Fibroblast of the aortic adventitia (primary cell): ENCODE measurements at regions not wholly inside any gene's neighbourhood (a gene's known extent, or its start where the extent isn't known, plus 50 kb on each side); places are given as distances from the start of the nearest gene placed in this dataset.

Experiments
- DNase-seq: peaks from one replicate; pipeline ENCODE4 v3.0.0-alpha.2; 2010; ENCODE audit warnings: low read depth
- H3K4me3 ChIP-seq: 2 replicates; pipeline ENCODE4 v1.5.1; 2011; ENCODE audit warnings: low read depth, mild to moderate bottlenecking, control low read depth, low read length, moderate library complexity
- CTCF ChIP-seq: IDR thresholded peaks from 2 replicates; pipeline ENCODE4 v1.5.1; 2011; ENCODE audit warnings: mild to moderate bottlenecking, low read length, control low read depth, inconsistent platforms; ENCODE audit not compliant: insufficient read depth

GRCh38 chr19:30281906-30282305 lies 90.3 kb upstream of the ZNF536 start:
- no peak for TF ChIP-seq CTCF
- H3K4me3 ChIP-seq = no peak overlapping the region
- DNase-seq = no peak

- H3K4me3 ChIP-seq = no peak overlapping the region
- DNase-seq = no peak
- no peak for TF ChIP-seq CTCF
These were observed 88.6 kb upstream of the ZNF536 start for GRCh38 chr19:30283556-30283955.

DNA sequence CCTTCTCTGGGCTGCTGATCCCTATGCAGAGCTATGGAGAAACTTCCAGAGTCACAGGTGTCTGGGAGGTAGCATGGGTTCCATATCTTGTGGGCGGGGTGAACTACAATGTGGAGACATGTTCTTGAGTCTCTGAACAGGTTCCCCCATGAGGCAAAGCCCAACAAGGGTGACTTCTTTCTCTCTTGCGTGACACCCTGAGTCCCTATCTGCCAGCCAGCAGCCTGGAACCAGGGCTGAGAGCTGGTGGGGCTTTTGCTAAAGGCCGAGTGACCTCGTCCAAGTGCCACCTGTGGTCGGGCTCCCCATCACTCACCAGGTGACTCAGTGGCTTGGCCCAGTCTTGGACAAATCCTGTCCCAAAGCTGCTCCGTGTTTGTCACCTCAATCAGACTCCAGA lies 88.0 kb upstream of the ZNF536 start:
- H3K4me3 ChIP-seq = no peak overlapping the region
- no peak for TF ChIP-seq CTCF

GRCh38 chr19:30284885-30285284 lies 87.3 kb upstream of the ZNF536 start:
- no peak for DNase-seq
- no peak overlapping the region for H3K4me3 ChIP-seq
- TF ChIP-seq CTCF = no peak

More for the DNA sequence above, 88.0 kb upstream of the ZNF536 start:
- no peak for DNase-seq

GRCh38 chr19:30286378-30286777 lies 85.8 kb upstream of the ZNF536 start:
- no peak overlapping the region for H3K4me3 ChIP-seq
- TF ChIP-seq CTCF = no peak
- DNase-seq = no peak

- H3K4me3 ChIP-seq = no peak overlapping the region
- no peak for DNase-seq
- TF ChIP-seq CTCF = no peak
These were observed 84.9 kb upstream of the ZNF536 start for GRCh38 chr19:30287259-30287658.

GRCh38 chr19:30287973-30288372 lies 84.2 kb upstream of the ZNF536 start:
- DNase-seq = no peak
- no peak for TF ChIP-seq CTCF
- no peak overlapping the region for H3K4me3 ChIP-seq
